CD4-positive, alpha-beta T cell treated with Interleukin-6 at 100 ng/mL for 8 hours (primary cell): ENCODE measurements at regions not wholly inside any gene's neighbourhood (a gene's known extent, or its start where the extent isn't known, plus 50 kb on each side); places are given as distances from the start of the nearest gene placed in this dataset.
A peak's percentile ranks its signal among the peaks of the same experiment; 100 is the strongest.
"Not testable (repeated sequence)": the region's sequence is repeated elsewhere in the genome, so short reads cannot be mapped to it uniquely, and the experiment has no call there.

Experiments used
- DNase-seq: peaks from one replicate; pipeline ENCODE4 v3.0.0-alpha.2; 2020; ENCODE audit warnings: mixed read lengths, low spot score

- DNase-seq = no peak
Observed at GRCh38 chr2:207328944-207329386, 163.2 kb upstream of the KLF7 start.

- DNase-seq = no peak
Observed at GRCh38 chr2:207330912-207331311, 165.2 kb upstream of the KLF7 start.

- no peak for DNase-seq
Observed at GRCh38 chr2:207331674-207332073, 165.9 kb upstream of the KLF7 start.

GRCh38 chr2:207332480-207333212, 166.9 kb upstream of the KLF7 start:
- no peak for DNase-seq

- no peak for DNase-seq
Observed at GRCh38 chr2:207333599-207334300, 168.0 kb upstream of the KLF7 start.

GRCh38 chr2:207334301-207334623, 168.5 kb upstream of the KLF7 start:
- no peak for DNase-seq

- no peak for DNase-seq
Observed at GRCh38 chr2:207334624-207335371, 169.1 kb upstream of the KLF7 start.

- no peak for DNase-seq
Observed at GRCh38 chr2:207337234-207338219, 171.8 kb upstream of the KLF7 start.

GRCh38 chr2:207338220-207338607, 172.5 kb upstream of the KLF7 start:
- no peak for DNase-seq

GRCh38 chr2:207338610-207339009, 172.9 kb upstream of the KLF7 start:
- DNase-seq = no peak

- DNase-seq = no peak
Observed at GRCh38 chr2:207341112-207341750, 175.5 kb upstream of the KLF7 start.

GRCh38 chr2:207341804-207342203, 176.1 kb upstream of the KLF7 start:
- no peak for DNase-seq

GRCh38 chr2:207344596-207345394, 179.0 kb upstream of the KLF7 start:
- not testable (repeated sequence) for DNase-seq

GRCh38 chr2:207351171-207351570, 178.6 kb upstream of the CREB1 start:
- DNase-seq = no peak

- peak; percentile 29 for DNase-seq
Observed at GRCh38 chr2:207352978-207353671, 176.6 kb upstream of the CREB1 start.

GRCh38 chr2:207353836-207354235, 175.9 kb upstream of the CREB1 start:
- no peak for DNase-seq

GRCh38 chr2:207354462-207354861, 175.3 kb upstream of the CREB1 start:
- DNase-seq = no peak

- no peak for DNase-seq
Observed at GRCh38 chr2:207356567-207356966, 173.2 kb upstream of the CREB1 start.

GRCh38 chr2:207357216-207357615, 172.5 kb upstream of the CREB1 start:
- no peak for DNase-seq

GRCh38 chr2:207362716-207363115, 167.0 kb upstream of the CREB1 start:
- DNase-seq = no peak
